Neural progenitor cell (in vitro differentiated cells): ENCODE measurements at regions not wholly inside any gene's neighbourhood (a gene's known extent, or its start where the extent isn't known, plus 50 kb on each side); places are given as distances from the start of the nearest gene placed in this dataset.

Source experiments
- DNase-seq: peaks from one replicate; pipeline ENCODE4 v3.0.0-alpha.2; 2016; ENCODE audit warnings: low spot score
- H2AFZ ChIP-seq: fragments of 200-600 bp; sonication (generic); replicated peaks from 2 replicates; pipeline ENCODE4 v1.6.1; 2016; ENCODE audit warnings: antibody characterized with exemption
- H3F3A ChIP-seq: fragments of 200-600 bp; sonication (generic); 2 replicates; pipeline ENCODE4 v1.6.1; 2016; ENCODE audit warnings: antibody characterized with exemption, low read depth
- H3K27ac ChIP-seq: fragments of 200-600 bp; sonication (generic); 2 replicates; pipeline ENCODE4 v1.5.1; 2016; ENCODE audit warnings: mild to moderate bottlenecking
- H3K27me3 ChIP-seq: fragments of 200-600 bp; sonication (generic); 2 replicates; pipeline ENCODE4 v1.6.1; 2016; ENCODE audit warnings: mild to moderate bottlenecking, moderate library complexity
- H3K36me3 ChIP-seq: fragments of 200-600 bp; sonication (generic); 2 replicates; pipeline ENCODE4 v1.5.1; 2016
- H3K4me1 ChIP-seq: fragments of 200-600 bp; sonication (generic); 2 replicates; pipeline ENCODE4 v1.6.1; 2016; ENCODE audit warnings: mixed run types
- H3K4me2 ChIP-seq: fragments of 200-600 bp; sonication (generic); 2 replicates; pipeline ENCODE4 v1.6.1; 2016
- H3K4me3 ChIP-seq: fragments of 200-600 bp; sonication (generic); 2 replicates; pipeline ENCODE4 v1.5.1; 2016
- H3K79me2 ChIP-seq: fragments of 200-600 bp; sonication (generic); 2 replicates; pipeline ENCODE4 v1.6.1; 2016; ENCODE audit warnings: low read depth
- H3K9ac ChIP-seq: fragments of 200-600 bp; sonication (generic); 2 replicates; pipeline ENCODE4 v1.6.1; 2016
- H3K9me3 ChIP-seq: fragments of 200-600 bp; sonication (generic); 2 replicates; pipeline ENCODE4 v1.5.1; 2016; ENCODE audit warnings: low read depth
- H4K20me1 ChIP-seq: fragments of 200-600 bp; sonication (generic); 2 replicates; pipeline ENCODE4 v1.6.1; 2016; ENCODE audit warnings: low read depth
- H3K27ac Mint-ChIP-seq: 3 replicates; pipeline ENCODE4 v1.8.0; 2021; ENCODE audit warnings: mixed read lengths
- H3K27me3 Mint-ChIP-seq: 2 replicates; pipeline ENCODE4 v1.8.0; 2022; ENCODE audit warnings: low read depth, mild to moderate bottlenecking, inconsistent platforms, moderate library complexity, mixed read lengths; ENCODE audit not compliant: insufficient read depth
- H3K36me3 Mint-ChIP-seq: 3 replicates; pipeline ENCODE4 v1.8.0; 2021; ENCODE audit warnings: mixed read lengths
- H3K4me1 Mint-ChIP-seq: 3 replicates; pipeline ENCODE4 v1.8.0; 2021; ENCODE audit warnings: mixed read lengths
- H3K4me3 Mint-ChIP-seq: 3 replicates; pipeline ENCODE4 v1.8.0; 2021; ENCODE audit warnings: mild to moderate bottlenecking, moderate library complexity, mixed read lengths
- H3K9me3 Mint-ChIP-seq: 3 replicates; pipeline ENCODE4 v1.8.0; 2020; ENCODE audit warnings: mixed read lengths
- EZH2 ChIP-seq: fragments of 200-600 bp; sonication (generic); IDR thresholded peaks from 2 replicates; pipeline ENCODE4 v1.6.1; 2017; ENCODE audit warnings: antibody characterized with exemption, mild to moderate bottlenecking, moderate library complexity
- EZH2phosphoT487 ChIP-seq: fragments of 200-600 bp; sonication (generic); IDR thresholded peaks from 2 replicates; pipeline ENCODE4 v1.6.1; 2017; ENCODE audit warnings: antibody characterized with exemption
- TF ChIP-seq, protein P1 (sequence below): fragments of 200-600 bp; sonication (generic); IDR thresholded peaks from 2 replicates; pipeline ENCODE4 v1.5.1; 2017; ENCODE audit warnings: antibody characterized with exemption, mild to moderate bottlenecking

DNA sequence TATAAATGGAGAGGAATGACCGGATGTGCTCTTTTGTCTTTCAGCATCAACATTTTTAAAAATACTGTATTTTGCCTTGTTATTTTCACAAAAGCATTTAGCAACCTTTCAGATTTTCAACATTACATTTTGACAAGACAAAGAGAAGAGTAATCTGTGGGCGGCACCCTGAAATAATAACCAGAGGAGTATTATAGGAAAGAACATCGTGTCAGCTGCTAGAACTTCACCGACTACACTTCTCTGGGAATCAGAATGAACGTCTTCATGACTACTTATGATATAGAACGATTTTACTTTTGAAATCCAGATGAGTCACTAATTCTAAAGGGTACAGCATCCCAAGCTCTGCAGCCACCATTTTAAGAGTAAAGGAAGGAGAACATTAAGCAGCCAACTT lies 531.5 kb upstream of the FRG1 start:
- no peaks in the 10 kb centered on the region for H3K4me1 Mint-ChIP-seq
- no peak overlapping the region for H3K4me2 ChIP-seq
- H2AFZ ChIP-seq: no peak overlapping the region
- H4K20me1 ChIP-seq: no peaks in the 10 kb centered on the region
- no peaks in the 10 kb centered on the region for H3F3A ChIP-seq
- no peak overlapping the region for H3K4me3 ChIP-seq
- TF ChIP-seq, protein P1, sequence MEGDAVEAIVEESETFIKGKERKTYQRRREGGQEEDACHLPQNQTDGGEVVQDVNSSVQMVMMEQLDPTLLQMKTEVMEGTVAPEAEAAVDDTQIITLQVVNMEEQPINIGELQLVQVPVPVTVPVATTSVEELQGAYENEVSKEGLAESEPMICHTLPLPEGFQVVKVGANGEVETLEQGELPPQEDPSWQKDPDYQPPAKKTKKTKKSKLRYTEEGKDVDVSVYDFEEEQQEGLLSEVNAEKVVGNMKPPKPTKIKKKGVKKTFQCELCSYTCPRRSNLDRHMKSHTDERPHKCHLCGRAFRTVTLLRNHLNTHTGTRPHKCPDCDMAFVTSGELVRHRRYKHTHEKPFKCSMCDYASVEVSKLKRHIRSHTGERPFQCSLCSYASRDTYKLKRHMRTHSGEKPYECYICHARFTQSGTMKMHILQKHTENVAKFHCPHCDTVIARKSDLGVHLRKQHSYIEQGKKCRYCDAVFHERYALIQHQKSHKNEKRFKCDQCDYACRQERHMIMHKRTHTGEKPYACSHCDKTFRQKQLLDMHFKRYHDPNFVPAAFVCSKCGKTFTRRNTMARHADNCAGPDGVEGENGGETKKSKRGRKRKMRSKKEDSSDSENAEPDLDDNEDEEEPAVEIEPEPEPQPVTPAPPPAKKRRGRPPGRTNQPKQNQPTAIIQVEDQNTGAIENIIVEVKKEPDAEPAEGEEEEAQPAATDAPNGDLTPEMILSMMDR: no peak
- TF ChIP-seq EZH2phosphoT487 (no peak), EZH2 (no peak)
- no peak overlapping the region for H3K4me3 Mint-ChIP-seq
- no peak overlapping the region for H3K27ac Mint-ChIP-seq
- no peak for DNase-seq
- no peak overlapping the region for H3K27ac ChIP-seq
- H3K9me3 ChIP-seq: no peaks in the 10 kb centered on the region
- peaks cover 17% of the 10 kb centered on the region for H3K9me3 Mint-ChIP-seq
- no peaks in the 10 kb centered on the region for H3K79me2 ChIP-seq
- no peaks in the 10 kb centered on the region for H3K36me3 ChIP-seq
- H3K27me3 ChIP-seq: no peaks in the 10 kb centered on the region
- no peaks in the 10 kb centered on the region for H3K4me1 ChIP-seq
- H3K9ac ChIP-seq: no peak overlapping the region
- no peaks in the 10 kb centered on the region for H3K36me3 Mint-ChIP-seq
- H3K27me3 Mint-ChIP-seq: no peaks in the 10 kb centered on the region

DNA sequence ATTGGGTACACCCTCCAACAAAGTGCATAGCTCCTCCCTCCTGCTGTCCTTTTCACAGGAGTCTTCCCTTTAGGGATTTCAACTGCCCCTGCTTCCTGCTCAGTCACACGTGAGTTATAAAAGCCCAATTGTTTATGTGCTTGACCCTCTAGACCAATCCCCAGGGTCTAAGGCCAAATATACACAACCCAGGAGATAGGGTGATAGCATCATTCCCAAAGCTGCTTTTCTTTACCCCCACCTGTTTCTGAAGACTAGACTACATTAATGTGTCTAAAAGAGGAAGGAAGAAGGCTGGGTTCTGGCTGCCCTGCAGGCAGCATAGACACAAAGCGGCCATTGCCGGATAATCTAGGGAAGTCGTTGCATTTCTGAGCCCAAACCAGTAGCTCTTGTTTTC lies 526.7 kb upstream of the FRG1 start:
- Histone ChIP-seq H3K36me3 (no peaks in the 10 kb centered on the region), H3K27me3 (no peaks in the 10 kb centered on the region), H3K4me1 (no peaks in the 10 kb centered on the region), H3K9ac (no peak overlapping the region), H3K4me3 (no peak overlapping the region), H4K20me1 (no peaks in the 10 kb centered on the region), H3K79me2 (no peaks in the 10 kb centered on the region), H3K4me2 (no peak overlapping the region), H3K27ac (no peak overlapping the region), H2AFZ (no peak overlapping the region), H3F3A (no peaks in the 10 kb centered on the region), H3K9me3 (peaks cover 4% of the 10 kb centered on the region)
- no peak for TF ChIP-seq EZH2
- TF ChIP-seq, protein P1: no peak
- TF ChIP-seq EZH2phosphoT487: no peak
- Mint-ChIP-seq H3K36me3 (no peaks in the 10 kb centered on the region), H3K27ac (no peak overlapping the region), H3K4me3 (no peak overlapping the region), H3K4me1 (no peaks in the 10 kb centered on the region), H3K27me3 (no peaks in the 10 kb centered on the region), H3K9me3 (peaks cover 9% of the 10 kb centered on the region)
- no peak for DNase-seq

DNA sequence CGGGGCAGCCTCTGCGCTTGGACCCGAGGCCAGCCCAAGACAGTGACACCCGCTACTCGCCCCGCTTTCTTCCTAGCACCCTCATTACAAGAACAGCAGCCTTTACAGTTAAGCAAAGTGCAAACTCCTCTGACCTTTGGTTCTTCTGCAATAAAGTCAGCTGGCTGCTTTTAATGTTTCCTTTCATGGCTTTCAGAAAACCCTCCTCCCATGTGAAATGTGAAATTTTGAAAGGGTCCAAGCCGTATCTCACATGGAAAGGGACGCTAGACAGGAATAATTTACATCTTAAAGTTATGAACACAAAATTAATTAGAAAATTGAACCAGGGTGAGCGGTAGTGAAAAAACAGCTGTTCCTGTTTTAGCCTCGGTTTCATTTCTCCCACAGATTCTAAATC lies 520.1 kb upstream of the FRG1 start:
- peaks cover 6% of the 10 kb centered on the region for H3K9me3 Mint-ChIP-seq
- H3K9me3 ChIP-seq: peaks cover 4% of the 10 kb centered on the region

More for the DNA sequence above, 520.1 kb upstream of the FRG1 start:
- Mint-ChIP-seq H3K27ac (no peak overlapping the region), H3K36me3 (no peaks in the 10 kb centered on the region), H3K4me3 (no peak overlapping the region), H3K27me3 (peaks cover 3% of the 10 kb centered on the region), H3K4me1 (peaks cover 2% of the 10 kb centered on the region)
- H3F3A ChIP-seq: no peaks in the 10 kb centered on the region
- H3K9ac ChIP-seq: no peak overlapping the region
- no peak overlapping the region for H3K27ac ChIP-seq
- no peaks in the 10 kb centered on the region for H3K79me2 ChIP-seq
- H3K4me2 ChIP-seq: no peak overlapping the region
- no peaks in the 10 kb centered on the region for H3K27me3 ChIP-seq
- H3K4me3 ChIP-seq: no peak overlapping the region
- H3K4me1 ChIP-seq: no peaks in the 10 kb centered on the region
- H2AFZ ChIP-seq: no peak overlapping the region
- no peak for DNase-seq
- H4K20me1 ChIP-seq: no peaks in the 10 kb centered on the region
- TF ChIP-seq EZH2 (no peak), EZH2phosphoT487 (no peak)
- TF ChIP-seq, protein P1: no peak
- H3K36me3 ChIP-seq: no peaks in the 10 kb centered on the region
